NCI-H2196 (cell line): ENCODE measurements at regions not wholly inside any gene's neighbourhood (a gene's known extent, or its start where the extent isn't known, plus 50 kb on each side); places are given as distances from the start of the nearest gene placed in this dataset.

Experiments used
- DNase-seq: peaks from one replicate; lab custom pipeline; 2025; ENCODE audit not compliant: unreplicated experiment; lab: John Stamatoyannopoulos, UW

DNA sequence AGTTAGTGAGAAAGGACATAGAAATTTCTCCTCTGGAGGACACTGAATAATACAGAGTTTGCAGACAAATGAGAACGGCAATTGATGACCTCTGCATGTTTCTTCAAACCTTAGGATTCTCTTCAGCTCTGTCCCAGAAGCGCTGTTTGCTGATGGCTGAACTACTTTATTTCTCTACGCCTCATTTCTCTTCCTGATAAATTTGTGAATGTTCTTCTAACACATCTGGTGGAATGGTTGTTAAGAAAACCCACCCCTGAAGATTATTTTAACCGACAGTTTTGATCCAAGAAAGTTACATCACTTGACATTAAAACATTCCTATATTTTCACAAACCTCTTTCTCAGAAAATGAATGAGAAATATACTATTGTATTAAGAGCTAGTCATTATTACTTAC, 1150.6 kb downstream of the DTWD2 start:
- no peak for DNase-seq

- DNase-seq = no peak
Measured at GRCh38 chr5:117833691-117834090, 1154.7 kb downstream of the DTWD2 start.

GRCh38 chr5:117829646-117830045, 1158.7 kb downstream of the DTWD2 start:
- no peak for DNase-seq

DNA sequence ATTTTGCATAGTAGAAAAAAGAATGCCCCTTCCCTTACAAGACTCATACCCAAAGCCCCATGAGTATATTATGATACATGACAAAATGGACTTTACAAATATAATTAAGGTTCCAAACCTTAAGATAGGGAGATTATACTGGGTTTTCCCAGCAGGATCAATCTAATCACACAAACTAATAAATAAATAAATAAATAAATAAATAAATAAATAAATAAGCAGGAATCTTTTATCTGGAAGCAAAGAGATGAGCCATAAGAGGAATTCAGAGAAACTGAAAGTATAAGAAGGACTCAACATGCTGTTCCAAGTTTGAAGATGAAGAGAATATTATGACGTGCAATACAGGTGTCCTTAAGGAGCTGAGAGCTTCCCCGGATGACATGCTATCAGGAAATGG, 1174.5 kb downstream of the DTWD2 start:
- no peak for DNase-seq

DNA sequence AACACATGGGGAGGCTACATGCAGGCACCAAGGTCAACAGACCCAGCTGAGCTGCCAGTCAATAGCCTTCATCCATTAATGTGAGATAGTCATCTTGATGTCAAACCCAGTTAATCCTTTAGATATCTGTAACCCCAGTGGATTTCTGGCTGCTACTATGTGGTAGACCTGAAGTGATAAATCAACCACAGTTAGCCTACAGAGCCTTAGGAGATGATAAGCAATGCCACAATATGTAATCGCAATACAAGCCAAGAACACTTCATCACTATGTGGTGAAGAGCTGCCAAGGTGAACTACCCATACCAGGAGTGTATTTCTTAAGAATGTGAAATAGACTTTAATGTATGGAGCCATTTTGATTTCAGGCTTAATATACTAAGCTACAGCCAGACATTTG, 1175.5 kb downstream of the DTWD2 start:
- DNase-seq = no peak

DNA sequence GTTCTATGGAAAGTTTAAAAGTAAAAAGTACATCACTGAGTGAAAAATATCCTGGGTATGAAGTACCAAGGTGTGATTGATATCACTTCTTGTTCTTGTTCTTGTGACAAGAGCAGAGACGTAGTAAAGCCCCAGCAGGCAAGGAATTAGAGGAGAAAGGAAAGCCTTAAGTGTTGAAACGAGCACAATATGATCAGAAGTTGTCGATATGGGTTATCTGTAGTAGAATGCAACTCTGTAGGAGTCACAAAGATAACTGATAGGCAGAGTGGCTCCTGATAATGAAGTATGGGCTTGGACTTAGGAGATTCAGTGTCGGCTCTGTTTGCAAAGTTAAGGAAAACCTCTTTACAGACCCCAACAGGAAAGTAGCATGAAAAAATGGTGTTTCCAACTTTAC, 1179.1 kb downstream of the DTWD2 start:
- DNase-seq = no peak

- no peak for DNase-seq
Measured at GRCh38 chr5:117805058-117805457, 1183.3 kb downstream of the DTWD2 start.

GRCh38 chr5:117803533-117803932, 1184.8 kb downstream of the DTWD2 start:
- DNase-seq = no peak

DNA sequence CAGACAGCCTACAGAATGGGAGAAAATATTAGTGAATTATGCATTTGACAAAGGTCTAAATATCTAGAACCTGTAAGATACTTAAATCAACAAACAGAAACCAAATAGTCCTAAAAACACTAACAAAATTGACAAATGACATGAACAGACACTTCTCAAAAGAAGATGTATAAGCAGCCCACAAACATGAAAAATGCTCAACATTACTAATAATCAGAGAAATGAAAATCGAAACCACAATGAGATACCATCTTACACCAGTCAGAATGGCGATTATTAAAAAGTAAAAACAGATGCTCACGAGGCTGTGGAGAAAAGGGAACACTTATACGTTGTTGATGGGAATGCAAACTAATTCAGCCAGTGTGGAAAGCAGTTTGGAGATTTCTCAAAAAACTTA, 1186.8 kb downstream of the DTWD2 start:
- no peak for DNase-seq

GRCh38 chr5:117800261-117800660, 1188.1 kb downstream of the DTWD2 start:
- no peak for DNase-seq

- no peak for DNase-seq
Measured at GRCh38 chr5:117794847-117795246, 1193.5 kb downstream of the DTWD2 start.

DNA sequence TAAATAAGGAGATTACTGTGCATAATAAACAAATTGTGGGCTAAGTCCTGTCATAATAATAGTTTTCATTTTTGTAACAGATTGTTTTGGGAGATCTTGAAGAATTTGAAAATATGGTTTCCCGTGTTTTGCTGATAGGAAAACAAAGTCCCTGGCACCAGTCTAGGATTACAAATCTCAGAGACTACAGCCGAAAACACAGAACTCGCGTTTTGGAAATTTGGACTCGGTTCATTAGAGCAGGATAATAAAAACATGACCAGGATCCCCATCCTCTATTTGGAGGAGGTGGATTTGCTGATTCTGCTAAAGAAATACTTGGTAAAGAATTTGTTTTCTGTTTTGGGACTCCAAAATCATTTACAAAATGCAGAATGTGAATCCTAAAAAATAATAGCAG, 1194.4 kb downstream of the DTWD2 start:
- DNase-seq = no peak

DNA sequence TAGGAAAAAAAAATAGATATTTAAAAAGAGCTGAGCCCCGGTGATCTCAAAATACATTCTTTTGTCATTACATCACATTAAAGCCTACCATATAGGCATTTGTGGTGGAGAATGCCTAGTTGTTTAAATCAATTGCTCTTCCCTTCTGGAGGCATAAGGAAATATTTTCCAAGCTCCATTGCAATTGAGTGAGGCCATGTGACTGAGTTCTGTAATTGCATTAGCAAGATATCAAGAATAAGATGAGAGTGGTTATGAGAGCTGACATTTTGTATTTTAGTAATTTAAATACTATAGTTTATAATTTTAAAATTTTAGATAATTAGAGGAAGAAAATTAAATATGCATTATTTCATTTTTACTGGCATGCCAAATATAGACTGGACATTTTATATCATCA, 1195.9 kb downstream of the DTWD2 start:
- DNase-seq = no peak

GRCh38 chr5:117788596-117788995, 1199.8 kb downstream of the DTWD2 start:
- no peak for DNase-seq

DNA sequence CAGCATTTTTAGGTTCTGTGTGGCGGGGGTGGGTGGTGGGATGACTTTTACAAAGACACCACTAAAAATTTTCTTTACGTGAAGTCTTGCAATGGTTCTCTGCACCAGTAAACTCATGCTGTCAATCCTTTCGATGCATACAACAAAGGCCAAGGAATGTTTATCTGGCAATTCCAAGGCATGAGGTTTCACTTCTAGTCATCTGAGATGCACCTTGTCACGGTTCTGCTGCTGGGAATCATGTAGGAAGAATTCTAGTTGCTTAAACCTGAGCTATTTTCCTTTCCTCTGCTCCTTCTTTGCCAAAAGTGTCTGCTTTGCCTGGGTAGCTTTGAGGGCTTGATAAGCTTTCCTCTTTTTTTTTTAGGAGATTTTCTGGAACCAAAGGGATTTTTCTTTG, 1204.5 kb upstream of the SEMA6A start:
- DNase-seq = no peak

DNA sequence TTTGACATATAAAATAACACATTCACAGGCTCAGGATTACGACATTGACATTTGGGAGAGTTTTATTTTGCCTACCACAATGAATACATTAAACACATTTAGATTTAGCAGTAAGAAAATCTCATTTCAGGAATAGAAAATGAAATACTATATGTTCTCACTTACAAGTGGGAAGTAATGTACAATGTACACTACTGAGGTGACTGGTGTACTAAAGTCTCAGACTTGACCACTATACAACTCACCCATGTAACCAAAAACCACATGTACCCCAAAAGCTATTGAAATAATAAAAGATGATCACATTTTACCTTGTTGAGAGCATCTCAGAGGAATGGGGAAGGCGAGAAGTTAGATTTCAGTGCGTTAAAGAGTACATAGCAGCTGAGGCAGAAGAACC, 1202.4 kb upstream of the SEMA6A start:
- no peak for DNase-seq

DNA sequence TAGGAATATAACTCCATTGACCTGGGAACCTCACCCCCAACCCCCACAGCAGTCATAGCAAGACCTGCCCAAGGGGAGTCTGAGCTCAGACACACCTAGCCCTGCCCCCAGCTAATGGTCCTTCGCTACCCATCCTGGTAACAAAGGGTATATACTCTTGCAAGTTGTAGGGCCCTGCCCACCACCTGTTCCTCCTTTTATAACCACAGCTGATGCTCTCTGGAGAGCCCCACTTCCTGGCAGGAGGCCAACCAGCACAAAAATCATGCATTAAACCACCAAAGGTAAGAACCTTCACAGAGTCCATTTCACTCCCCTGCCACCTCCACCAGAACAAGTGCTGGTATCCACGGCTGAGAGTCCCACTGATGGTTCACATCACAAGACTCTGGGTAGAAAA, 1195.3 kb upstream of the SEMA6A start:
- DNase-seq = no peak

- no peak for DNase-seq
Measured at GRCh38 chr5:117763271-117763670, 1188.6 kb upstream of the SEMA6A start.

GRCh38 chr5:117761186-117761585, 1186.6 kb upstream of the SEMA6A start:
- DNase-seq = no peak

GRCh38 chr5:117759849-117760499, 1185.4 kb upstream of the SEMA6A start:
- no peak for DNase-seq

- no peak for DNase-seq
Measured at GRCh38 chr5:117752403-117752802, 1177.8 kb upstream of the SEMA6A start.

DNA sequence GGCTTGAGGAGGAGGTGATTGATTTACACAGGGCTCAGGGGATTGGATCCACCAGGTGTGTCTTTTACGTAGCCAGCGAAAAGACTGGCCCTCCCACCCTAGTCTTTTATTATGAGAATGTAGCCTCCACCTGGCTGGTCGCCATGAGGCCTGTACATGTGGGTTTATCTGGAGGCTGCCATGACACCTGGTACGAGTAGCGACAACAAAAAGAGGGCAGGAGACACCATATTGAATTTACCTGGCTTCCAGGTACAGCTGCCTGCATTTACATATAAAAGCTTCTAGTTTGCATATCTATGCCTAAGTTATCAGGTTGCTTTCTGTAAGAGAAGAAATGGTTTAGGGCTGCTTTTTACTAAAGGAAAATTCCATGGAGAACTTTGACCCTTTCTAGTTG, 1173.7 kb upstream of the SEMA6A start:
- DNase-seq = no peak

GRCh38 chr5:117743337-117743736, 1168.7 kb upstream of the SEMA6A start:
- DNase-seq = no peak
